Stimulated activated naive B cell treated with anti-CD40 and anti-IgM and Interleukin-4, amounts not matched to agents 10 μg/mL and 1 μg/mL and 100 μg/mL, for 72 hours (primary cell): ENCODE measurements at regions not wholly inside any gene's neighbourhood (a gene's known extent, or its start where the extent isn't known, plus 50 kb on each side); places are given as distances from the start of the nearest gene placed in this dataset.

Experiments used
- ATAC-seq, 2 donors: fragments of 150-1000 bp; cut with Tn5 transposase; replicated peaks; 2 replicates each; pipeline ENCODE4 v1.10.0; 2021; ENCODE audit warnings: moderate library complexity in 1 of 2
- DNase-seq: peaks from one replicate; pipeline ENCODE4 v3.0.0; 2021
- H3K27ac Mint-ChIP-seq: one replicate; pipeline ENCODE4 v1.8.0; 2022; ENCODE audit warnings: mild to moderate bottlenecking, mixed read lengths
- H3K27me3 Mint-ChIP-seq, 2 donors: one replicate each; pipeline ENCODE4 v1.8.0; 2022; ENCODE audit warnings: mixed read lengths in 2 of 2
- H3K36me3 Mint-ChIP-seq, 2 donors: one replicate each; pipeline ENCODE4 v1.8.0; 2022; ENCODE audit warnings: mixed read lengths in 2 of 2, mild to moderate bottlenecking in 1 of 2
- H3K4me1 Mint-ChIP-seq, 2 donors: one replicate each; pipeline ENCODE4 v1.8.0; 2022; ENCODE audit warnings: mixed read lengths in 2 of 2, mild to moderate bottlenecking in 1 of 2
- H3K4me3 Mint-ChIP-seq, 2 donors: one replicate each; pipeline ENCODE4 v1.8.0; 2022; ENCODE audit warnings: mild to moderate bottlenecking in 2 of 2, mixed read lengths in 2 of 2, moderate library complexity in 1 of 2
- H3K9me3 Mint-ChIP-seq, 2 donors: one replicate each; pipeline ENCODE4 v1.8.0; 2022; ENCODE audit warnings: mixed read lengths in 2 of 2, mild to moderate bottlenecking in 1 of 2

DNA sequence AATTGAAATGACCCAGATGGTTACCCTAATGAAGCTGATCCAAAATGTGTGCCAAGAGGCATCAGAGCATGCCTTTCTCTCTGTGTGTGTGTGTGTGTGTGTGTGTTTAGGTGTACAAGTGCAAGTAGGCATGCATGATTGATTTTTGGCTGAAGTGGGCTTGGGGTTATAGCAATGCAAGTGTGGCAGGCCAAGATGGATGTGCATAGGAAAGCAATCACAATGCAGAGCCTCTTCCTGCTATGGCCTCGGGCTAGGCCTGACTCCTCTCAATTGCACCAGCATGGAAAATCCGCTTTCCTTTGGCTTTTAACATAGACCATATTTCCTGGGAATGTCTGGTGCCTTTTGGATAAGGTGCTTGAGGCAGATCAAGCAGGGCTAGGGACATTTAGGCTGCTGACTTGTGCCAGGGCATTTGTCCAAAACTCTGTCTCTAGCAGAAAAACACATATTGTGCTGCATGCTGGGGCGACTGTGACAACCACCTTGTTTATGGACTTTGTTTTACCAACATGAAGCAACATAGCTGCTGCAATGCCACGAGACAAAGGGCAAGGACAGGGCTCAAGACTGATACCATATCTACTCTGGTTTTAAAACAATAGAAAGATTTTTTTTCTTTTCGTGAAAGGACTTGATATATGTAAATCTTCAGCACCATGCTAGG lies 395.7 kb downstream of the RAPGEF2 start:
- Mint-ChIP-seq H3K27ac (no peak overlapping the region), H3K9me3 (peaks cover 0 to 1% of the 10 kb centered on the region in 2 donors), H3K27me3 (peaks cover 0 to 4% of the 10 kb centered on the region in 2 donors), H3K4me3 (no peak overlapping the region), H3K4me1 (no peaks in the 10 kb centered on the region), H3K36me3 (no peaks in the 10 kb centered on the region)
- ATAC-seq (no peak), DNase-seq (no peak)

GRCh38 chr4:159500861-159501260 lies 398.0 kb downstream of the RAPGEF2 start:
- no peak for ATAC-seq
- H3K27ac Mint-ChIP-seq, result no peak overlapping the region
- H3K27me3 Mint-ChIP-seq, result peaks cover 12 to 13% of the 10 kb centered on the region in 2 donors
- no peak for DNase-seq
- no peaks in the 10 kb centered on the region for H3K4me1 Mint-ChIP-seq
- H3K36me3 Mint-ChIP-seq, result no peaks in the 10 kb centered on the region
- H3K4me3 Mint-ChIP-seq, result no peak overlapping the region
- peaks cover 0 to 1% of the 10 kb centered on the region in 2 donors for H3K9me3 Mint-ChIP-seq

DNA sequence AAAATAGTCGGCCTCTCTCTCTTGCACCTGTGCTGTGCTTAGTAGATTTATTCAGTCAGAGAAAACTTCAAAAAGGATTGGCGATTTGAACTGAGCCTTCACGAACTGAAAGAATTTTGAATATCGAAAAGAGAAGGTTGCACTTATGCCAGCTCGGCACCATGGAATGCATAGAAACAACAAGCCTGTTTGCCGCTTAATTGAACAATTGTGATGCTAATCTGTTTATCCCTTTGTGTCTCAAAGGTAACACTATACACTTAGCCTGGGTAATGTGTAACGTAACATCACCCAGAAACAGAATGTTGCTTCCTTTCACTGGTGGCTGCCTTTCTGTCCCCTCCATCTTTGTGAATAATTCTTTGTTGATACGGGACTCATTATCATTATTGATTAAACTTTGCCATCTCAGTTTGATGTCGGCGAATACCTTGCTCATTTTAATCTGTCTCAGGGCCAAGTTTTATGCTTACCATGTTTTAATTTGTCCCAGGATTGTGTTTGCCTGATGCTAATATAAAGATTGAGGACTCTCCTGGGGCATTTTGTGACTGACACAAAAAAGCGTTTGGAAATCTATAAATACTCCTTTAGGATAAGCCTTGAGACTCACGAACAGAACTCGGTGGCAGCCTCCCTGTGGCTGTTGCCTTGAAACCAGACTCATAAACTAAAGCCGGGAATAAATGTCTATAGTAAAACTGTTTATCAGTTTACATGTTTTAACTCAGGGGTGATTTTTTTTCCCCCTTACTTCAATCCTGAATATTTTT lies 400.5 kb downstream of the RAPGEF2 start:
- Mint-ChIP-seq H3K9me3 (peaks cover 0 to 1% of the 10 kb centered on the region in 2 donors), H3K4me1 (no peaks in the 10 kb centered on the region), H3K4me3 (no peak overlapping the region), H3K27ac (no peak overlapping the region), H3K36me3 (no peaks in the 10 kb centered on the region), H3K27me3 (peaks cover 12 to 13% of the 10 kb centered on the region in 2 donors)
- ATAC-seq (no peak), DNase-seq (no peak)

DNA sequence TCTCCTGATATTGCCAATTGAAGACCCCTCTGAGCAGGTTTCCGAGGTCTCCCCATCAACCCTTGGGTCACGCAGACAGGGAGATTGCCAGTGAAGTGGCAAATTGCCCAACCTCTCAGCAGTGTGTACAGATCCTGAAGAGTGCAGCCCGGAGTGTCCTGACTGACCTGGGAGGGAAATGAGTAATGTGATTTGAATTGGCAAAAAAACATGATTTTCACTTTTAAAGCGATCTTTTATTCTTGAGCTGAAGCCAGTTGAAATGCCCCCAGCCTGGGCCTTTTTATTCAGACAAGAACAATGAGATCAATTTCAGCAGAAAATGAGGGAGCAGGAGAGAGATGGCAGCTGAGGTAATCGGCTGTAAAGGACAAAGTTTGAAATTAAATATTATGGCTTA lies 401.8 kb downstream of the RAPGEF2 start:
- no peak for DNase-seq
- Mint-ChIP-seq H3K9me3 (peaks cover 0 to 1% of the 10 kb centered on the region in 2 donors), H3K36me3 (no peaks in the 10 kb centered on the region), H3K27ac (no peak overlapping the region), H3K4me3 (no peak overlapping the region), H3K27me3 (peaks cover 12 to 13% of the 10 kb centered on the region in 2 donors), H3K4me1 (no peaks in the 10 kb centered on the region)
- no peak for ATAC-seq

GRCh38 chr4:159505266-159505975 lies 402.5 kb downstream of the RAPGEF2 start:
- peaks cover 0 to 1% of the 10 kb centered on the region in 2 donors for H3K9me3 Mint-ChIP-seq
- H3K4me1 Mint-ChIP-seq, result no peaks in the 10 kb centered on the region
- DNase-seq (no peak), ATAC-seq (no peak)
- H3K4me3 Mint-ChIP-seq, result no peak overlapping the region
- H3K27ac Mint-ChIP-seq, result no peak overlapping the region
- no peaks in the 10 kb centered on the region for H3K36me3 Mint-ChIP-seq
- H3K27me3 Mint-ChIP-seq, result peaks cover 12 to 13% of the 10 kb centered on the region in 2 donors

DNA sequence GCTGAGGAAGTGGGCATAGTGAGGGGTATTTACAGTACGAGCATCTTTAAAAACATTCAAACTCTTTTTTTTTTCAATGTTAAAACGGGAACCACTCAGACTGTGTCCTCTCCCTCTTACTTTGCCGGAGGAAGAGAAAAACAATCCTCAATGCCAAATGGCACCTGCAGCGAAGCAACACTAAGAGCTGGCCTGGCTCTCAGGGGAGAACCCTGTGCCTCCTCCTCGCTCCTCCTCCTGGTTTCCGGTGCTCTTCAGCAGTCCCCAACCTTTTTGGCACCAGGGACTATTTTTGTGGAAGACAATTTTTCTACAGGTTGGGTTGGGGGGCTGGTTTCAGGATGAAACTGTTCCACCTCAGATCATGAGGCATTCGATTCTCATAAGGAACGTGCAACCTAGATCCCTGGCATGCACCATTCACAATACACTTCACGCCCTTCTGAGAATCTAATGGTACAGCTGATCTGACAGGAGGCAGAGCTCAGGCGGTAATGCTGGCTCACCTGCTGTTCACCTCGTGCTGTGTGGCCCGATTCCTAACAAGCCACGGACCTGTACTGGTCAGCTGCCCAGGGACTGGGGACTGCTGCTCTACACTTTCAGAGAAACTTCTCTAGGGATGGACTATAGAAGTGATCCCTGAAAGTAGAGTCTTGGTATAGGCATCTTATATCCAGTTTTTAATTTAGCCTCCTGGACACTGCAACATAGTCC lies 404.1 kb downstream of the RAPGEF2 start:
- ATAC-seq (no peak), DNase-seq (no peak)
- H3K27ac Mint-ChIP-seq, result no peak overlapping the region
- peaks cover 11 to 13% of the 10 kb centered on the region in 2 donors for H3K27me3 Mint-ChIP-seq
- H3K36me3 Mint-ChIP-seq, result no peaks in the 10 kb centered on the region
- H3K9me3 Mint-ChIP-seq, result peaks cover 0 to 1% of the 10 kb centered on the region in 2 donors
- no peaks in the 10 kb centered on the region for H3K4me1 Mint-ChIP-seq
- H3K4me3 Mint-ChIP-seq, result no peak overlapping the region

GRCh38 chr4:159508917-159509500 lies 406.1 kb downstream of the RAPGEF2 start:
- ATAC-seq, result no peak
- Mint-ChIP-seq H3K9me3 (peaks cover 0 to 3% of the 10 kb centered on the region in 2 donors), H3K4me3 (no peak overlapping the region), H3K4me1 (no peaks in the 10 kb centered on the region), H3K27ac (no peak overlapping the region), H3K27me3 (peaks cover 7 to 12% of the 10 kb centered on the region in 2 donors), H3K36me3 (no peaks in the 10 kb centered on the region)
- DNase-seq, result no peak

DNA sequence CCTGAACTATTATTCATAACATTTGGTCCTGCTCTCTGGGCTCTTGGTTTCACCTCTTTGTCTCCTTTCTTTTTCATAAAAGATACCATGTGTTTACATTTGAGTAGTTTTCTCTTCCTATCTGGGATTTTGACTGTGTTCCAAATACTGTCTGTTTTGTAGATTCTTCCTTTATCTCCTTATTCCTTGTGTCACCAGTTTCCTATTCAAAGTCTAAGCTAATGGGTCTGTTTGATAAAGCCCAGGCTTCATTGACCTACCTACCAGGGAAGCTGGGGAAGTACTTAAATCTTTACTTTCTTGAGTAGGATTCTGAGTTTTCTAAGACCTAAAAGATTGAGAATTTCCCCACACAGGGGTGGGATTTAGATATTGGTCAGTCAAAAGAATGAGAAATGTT lies 409.5 kb downstream of the RAPGEF2 start:
- Mint-ChIP-seq H3K36me3 (no peaks in the 10 kb centered on the region), H3K4me1 (no peaks in the 10 kb centered on the region), H3K27me3 (peaks cover 0 to 11% of the 10 kb centered on the region in 2 donors), H3K9me3 (peaks cover 0 to 3% of the 10 kb centered on the region in 2 donors), H3K27ac (no peak overlapping the region), H3K4me3 (no peak overlapping the region)
- no peak for ATAC-seq
- DNase-seq, result no peak

DNA sequence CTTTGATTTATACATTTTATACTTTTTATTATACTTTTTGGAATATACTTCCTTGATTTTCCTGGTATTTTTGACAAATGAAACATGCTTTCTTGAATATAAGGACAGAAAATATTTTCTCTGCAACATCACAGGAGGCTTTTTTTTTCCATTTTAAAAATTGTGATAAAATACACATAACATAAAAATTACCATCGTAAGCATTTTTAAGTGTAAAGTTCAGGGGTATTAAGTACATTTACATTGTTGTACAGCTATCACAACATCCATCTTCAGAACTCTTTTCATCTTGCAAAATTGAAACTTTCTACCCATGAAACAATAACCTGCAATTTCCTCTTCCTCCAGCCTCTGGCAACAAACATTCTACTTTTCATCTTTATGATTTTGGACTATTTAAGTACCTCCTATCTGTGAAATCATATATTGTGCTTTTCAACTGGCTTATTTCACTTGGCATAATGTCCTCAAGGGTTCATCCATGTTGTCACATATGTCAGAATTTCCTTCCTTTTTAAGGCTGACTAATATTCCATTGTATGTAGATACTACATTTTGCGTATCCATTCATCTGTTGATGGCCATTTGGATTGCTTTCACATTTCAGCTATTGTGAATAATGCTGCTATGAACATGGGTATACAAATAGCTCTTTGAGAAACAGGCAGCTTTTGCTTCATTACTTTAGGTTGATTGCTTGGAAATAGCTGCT lies 412.6 kb downstream of the RAPGEF2 start:
- Mint-ChIP-seq H3K27ac (no peak overlapping the region), H3K27me3 (peaks cover 0 to 11% of the 10 kb centered on the region in 2 donors), H3K4me3 (no peak overlapping the region), H3K4me1 (no peaks in the 10 kb centered on the region), H3K9me3 (peaks cover 0 to 3% of the 10 kb centered on the region in 2 donors), H3K36me3 (no peaks in the 10 kb centered on the region)
- DNase-seq, result no peak
- no peak for ATAC-seq

DNA sequence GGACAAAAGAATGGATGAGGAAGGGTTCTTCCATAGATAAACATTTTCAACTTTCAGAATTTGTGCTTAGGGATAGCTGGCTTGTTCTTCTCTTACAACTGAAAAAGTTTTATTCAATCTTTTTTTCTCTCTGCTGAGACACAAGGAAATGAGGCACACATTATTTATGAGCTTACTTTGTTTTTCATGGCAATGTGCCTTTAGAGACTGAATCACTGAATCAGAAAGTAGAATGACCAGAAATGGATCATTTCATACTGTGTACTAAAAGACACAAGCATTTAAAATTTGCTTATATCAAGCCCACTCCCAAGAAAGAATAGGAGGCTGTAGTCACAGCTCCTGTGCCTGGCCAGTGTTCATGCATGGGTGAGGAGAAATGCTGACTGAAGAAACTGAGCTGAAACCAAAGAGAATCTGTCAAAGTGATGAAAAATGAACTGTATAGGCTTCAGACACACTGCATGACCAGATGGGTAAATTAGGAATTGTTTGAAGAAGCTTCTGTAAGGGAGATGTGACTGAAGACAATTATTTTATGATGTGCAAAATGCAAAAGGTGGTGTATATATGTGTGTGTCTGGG lies 413.8 kb downstream of the RAPGEF2 start:
- Mint-ChIP-seq H3K4me1 (no peaks in the 10 kb centered on the region), H3K36me3 (no peaks in the 10 kb centered on the region)

GRCh38 chr4:159520074-159520473 lies 417.2 kb downstream of the RAPGEF2 start:
- DNase-seq, result no peak
- peaks cover 0 to 11% of the 10 kb centered on the region in 2 donors for H3K27me3 Mint-ChIP-seq
- H3K4me3 Mint-ChIP-seq, result no peak overlapping the region
- no peaks in the 10 kb centered on the region for H3K4me1 Mint-ChIP-seq
- H3K9me3 Mint-ChIP-seq, result no peaks in the 10 kb centered on the region
- ATAC-seq, result no peak
- H3K27ac Mint-ChIP-seq, result no peak overlapping the region
- no peaks in the 10 kb centered on the region for H3K36me3 Mint-ChIP-seq

More for the DNA sequence above, 413.8 kb downstream of the RAPGEF2 start:
- DNase-seq, result no peak
- peaks cover 0 to 3% of the 10 kb centered on the region in 2 donors for H3K9me3 Mint-ChIP-seq
- no peak for ATAC-seq
- H3K4me3 Mint-ChIP-seq, result no peak overlapping the region
- H3K27me3 Mint-ChIP-seq, result peaks cover 0 to 11% of the 10 kb centered on the region in 2 donors
- no peak overlapping the region for H3K27ac Mint-ChIP-seq

- Mint-ChIP-seq H3K36me3 (no peaks in the 10 kb centered on the region), H3K27me3 (no peaks in the 10 kb centered on the region), H3K4me3 (no peak overlapping the region), H3K4me1 (no peaks in the 10 kb centered on the region), H3K9me3 (peaks cover 5 to 8% of the 10 kb centered on the region in 2 donors), H3K27ac (no peak overlapping the region)
- DNase-seq, result no peak
- ATAC-seq, result no peak
Measured at GRCh38 chr4:159526172-159526571, 423.3 kb downstream of the RAPGEF2 start.

DNA sequence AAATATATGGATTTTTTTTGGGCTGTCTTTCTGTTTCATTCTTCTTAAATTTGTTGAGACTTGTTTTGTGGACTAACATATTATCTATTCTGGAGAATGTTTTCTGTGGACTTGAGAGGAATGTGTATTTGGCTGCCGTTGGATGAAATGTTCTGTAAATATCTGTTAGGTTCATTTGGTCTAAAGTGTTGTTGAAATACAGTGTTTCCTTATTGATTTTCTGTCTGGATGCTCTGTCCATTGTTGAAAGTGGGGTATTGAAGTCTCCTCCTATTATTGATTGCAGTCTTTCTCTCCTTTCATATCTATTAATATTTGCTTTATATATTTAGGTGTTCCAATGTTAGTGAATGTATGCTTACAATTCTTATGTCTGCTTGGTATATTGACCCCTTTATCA lies 431.8 kb downstream of the RAPGEF2 start:
- no peaks in the 10 kb centered on the region for H3K27me3 Mint-ChIP-seq
- no peaks in the 10 kb centered on the region for H3K4me1 Mint-ChIP-seq
- no peak overlapping the region for H3K4me3 Mint-ChIP-seq
- H3K27ac Mint-ChIP-seq, result no peak overlapping the region
- ATAC-seq (no peak), DNase-seq (no peak)
- peaks cover 0 to 1% of the 10 kb centered on the region in 2 donors for H3K36me3 Mint-ChIP-seq
- peaks cover 23 to 26% of the 10 kb centered on the region in 2 donors for H3K9me3 Mint-ChIP-seq
